ENCODE measurements at regions not wholly inside any gene's neighbourhood (a gene's known extent, or its start where the extent isn't known, plus 50 kb on each side); places are given as distances from the start of the nearest gene placed in this dataset.

GRCh38 chr2:107688135-107688534 lies 138.6 kb upstream of the RGPD4 start:
- TF ChIP-seq CTCF (conservative IDR thresholded peaks at IDR 0.05) (no peak), EZH2 (IDR thresholded peaks at IDR 0.05; ENCODE audit: low read depth) (no peak)
